ENCODE measurements at regions not wholly inside any gene's neighbourhood (a gene's known extent, or its start where the extent isn't known, plus 50 kb on each side); places are given as distances from the start of the nearest gene placed in this dataset.

- H3K27me3 ChIP-seq: no peaks in the 10 kb centered on the region
- no peak overlapping the region for H3K4me3 ChIP-seq
- no peaks in the 10 kb centered on the region for H3K4me1 ChIP-seq
- H3K27ac ChIP-seq: no peak overlapping the region
- H3K9me3 ChIP-seq: no peaks in the 10 kb centered on the region
- TF ChIP-seq POLR2AphosphoS5 (IDR thresholded peaks at IDR 0.05) (no peak), CTCF (IDR thresholded peaks at IDR 0.05) (no peak), EP300 (IDR thresholded peaks at IDR 0.05) (no peak), POLR2A (IDR thresholded peaks at IDR 0.05) (no peak)
- no peak for ATAC-seq
- H3K36me3 ChIP-seq: no peaks in the 10 kb centered on the region
Measured at GRCh38 chr18:27662537-27662936, 477.4 kb upstream of the CHST9 start.

DNA sequence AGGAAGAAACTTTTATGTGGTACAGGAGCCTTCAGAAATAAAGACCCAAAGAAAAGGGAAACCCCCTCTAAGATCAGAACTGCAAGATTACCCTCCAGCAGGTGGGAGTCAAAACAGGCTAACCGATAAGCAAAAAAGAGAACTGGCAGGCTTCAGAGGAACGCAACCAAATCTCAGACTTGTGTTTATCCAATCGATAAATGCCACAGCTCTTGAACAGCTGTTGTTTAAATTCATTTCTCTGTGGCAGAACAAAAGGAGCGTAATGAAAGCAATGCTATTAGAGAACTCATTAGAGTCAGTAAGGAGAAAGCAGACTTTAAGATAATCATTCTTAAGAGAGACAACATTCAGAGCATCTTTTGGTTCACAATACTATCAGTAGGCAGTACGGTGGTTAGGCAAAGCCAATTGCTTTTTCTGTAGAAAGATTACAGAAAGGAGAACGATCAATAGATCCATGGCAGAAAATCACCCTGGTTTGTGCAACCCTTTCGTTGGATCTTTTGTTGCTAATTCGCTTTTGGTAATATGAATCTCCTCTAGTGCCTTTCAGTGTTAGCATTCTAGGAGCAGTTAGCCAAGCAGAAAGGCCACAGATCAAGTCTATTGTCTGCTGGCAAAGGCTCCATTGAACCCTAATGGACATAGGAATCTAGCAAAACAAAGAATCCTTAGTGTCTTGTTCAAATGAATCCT lies 476.4 kb upstream of the CHST9 start:
- no peak overlapping the region for H3K4me3 ChIP-seq
- no peaks in the 10 kb centered on the region for H3K27me3 ChIP-seq
- no peak overlapping the region for H3K27ac ChIP-seq
- TF ChIP-seq EP300 (IDR thresholded peaks at IDR 0.05) (no peak), CTCF (IDR thresholded peaks at IDR 0.05) (no peak), POLR2A (IDR thresholded peaks at IDR 0.05) (no peak), POLR2AphosphoS5 (IDR thresholded peaks at IDR 0.05) (no peak)
- H3K9me3 ChIP-seq: no peaks in the 10 kb centered on the region
- H3K4me1 ChIP-seq: no peaks in the 10 kb centered on the region
- no peak for ATAC-seq
- no peaks in the 10 kb centered on the region for H3K36me3 ChIP-seq
- 62 to 85% methylated on average over 6 to 8 of the region's 8 CpGs for WGBS, 2 donors (ENCODE audit: low coverage in 1 of 2)

DNA sequence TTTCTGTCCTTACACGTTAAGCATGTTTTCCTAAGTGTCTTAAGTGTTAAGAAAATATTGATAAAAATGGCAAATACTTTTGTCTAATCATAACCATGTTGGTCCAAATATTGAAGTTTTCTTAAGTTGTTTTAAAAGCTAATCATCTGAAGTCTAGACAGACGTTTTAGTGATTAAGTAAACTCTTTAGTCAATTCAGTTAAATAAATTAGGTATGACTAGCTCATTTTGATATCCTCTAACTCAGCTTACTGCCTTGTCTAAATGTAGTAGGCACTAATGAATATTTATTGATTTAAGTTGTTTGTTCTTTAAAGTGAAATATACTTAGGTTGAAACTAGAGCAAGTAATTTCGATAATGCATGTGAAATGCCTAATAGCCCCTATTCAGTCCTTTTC lies 471.8 kb upstream of the CHST9 start:
- H3K27me3 ChIP-seq: no peaks in the 10 kb centered on the region

GRCh38 chr18:27656167-27656778 lies 471.2 kb upstream of the CHST9 start:
- Histone ChIP-seq H3K36me3 (no peaks in the 10 kb centered on the region), H3K4me1 (no peaks in the 10 kb centered on the region), H3K27ac (no peak overlapping the region), H3K27me3 (no peaks in the 10 kb centered on the region), H3K4me3 (no peak overlapping the region), H3K9me3 (no peaks in the 10 kb centered on the region)
- ATAC-seq: no peak
- TF ChIP-seq POLR2A (IDR thresholded peaks at IDR 0.05) (no peak), CTCF (IDR thresholded peaks at IDR 0.05) (no peak), POLR2AphosphoS5 (IDR thresholded peaks at IDR 0.05) (no peak), EP300 (IDR thresholded peaks at IDR 0.05) (no peak)
- WGBS, 2 donors (ENCODE audit: low coverage in 1 of 2): 39 to 41% methylated on average over 5 of the region's 5 CpGs

More for the DNA sequence above, 471.8 kb upstream of the CHST9 start:
- no peaks in the 10 kb centered on the region for H3K9me3 ChIP-seq
- WGBS, 2 donors (ENCODE audit: low coverage in 1 of 2): 17 to 22% methylated on average over 2 to 3 of the region's 3 CpGs
- H3K27ac ChIP-seq: no peak overlapping the region
- no peak for ATAC-seq
- TF ChIP-seq EP300 (IDR thresholded peaks at IDR 0.05): no peak
- TF ChIP-seq CTCF (IDR thresholded peaks at IDR 0.05): no peak
- no peak for TF ChIP-seq POLR2A (IDR thresholded peaks at IDR 0.05)
- TF ChIP-seq POLR2AphosphoS5 (IDR thresholded peaks at IDR 0.05): no peak
- H3K4me3 ChIP-seq: no peak overlapping the region
- no peaks in the 10 kb centered on the region for H3K36me3 ChIP-seq
- H3K4me1 ChIP-seq: no peaks in the 10 kb centered on the region

- Histone ChIP-seq H3K27me3 (no peaks in the 10 kb centered on the region), H3K9me3 (no peaks in the 10 kb centered on the region), H3K27ac (no peak overlapping the region), H3K4me3 (no peak overlapping the region), H3K36me3 (no peaks in the 10 kb centered on the region), H3K4me1 (no peaks in the 10 kb centered on the region)
- TF ChIP-seq POLR2AphosphoS5 (IDR thresholded peaks at IDR 0.05) (no peak), CTCF (IDR thresholded peaks at IDR 0.05) (no peak), EP300 (IDR thresholded peaks at IDR 0.05) (no peak), POLR2A (IDR thresholded peaks at IDR 0.05) (no peak)
- no peak for ATAC-seq
Measured at GRCh38 chr18:27653247-27653646, 468.1 kb upstream of the CHST9 start.
